Muscle of leg (tissue), 3 donors: ENCODE measurements at regions not wholly inside any gene's neighbourhood (a gene's known extent, or its start where the extent isn't known, plus 50 kb on each side); places are given as distances from the start of the nearest gene placed in this dataset.
A peak's percentile ranks its signal among the peaks of the same experiment; 100 is the strongest.

ENCODE experiments used
- DNase-seq: peaks from one replicate; pipeline ENCODE4 v3.0.0; 2013
- H3K27ac ChIP-seq: one replicate; pipeline ENCODE4 v1.5.1; 2013; ENCODE audit warnings: mild to moderate bottlenecking, low read length, control low read depth
- H3K27me3 ChIP-seq: one replicate; pipeline ENCODE4 v1.6.1; 2013; ENCODE audit warnings: low read length; ENCODE audit not compliant: control insufficient read depth, insufficient read depth
- H3K36me3 ChIP-seq: one replicate; pipeline ENCODE4 v1.6.1; 2013; ENCODE audit warnings: low read length; ENCODE audit not compliant: control insufficient read depth, insufficient read depth
- H3K4me1 ChIP-seq: one replicate; pipeline ENCODE4 v1.6.1; 2013; ENCODE audit warnings: low read length; ENCODE audit not compliant: control insufficient read depth, insufficient read depth
- H3K4me3 ChIP-seq: one replicate; pipeline ENCODE4 v1.5.1; 2013; ENCODE audit warnings: low read length, control low read depth
- H3K9me3 ChIP-seq: replicated peaks from 2 replicates; pipeline ENCODE4 v1.6.1; 2013; ENCODE audit warnings: low read depth, low read length; ENCODE audit not compliant: control insufficient read depth
- WGBS: methylation state at CpG from one replicate; pipeline ENCODE4 v1.1.5; 2013; ENCODE audit warnings: missing lambda C conversion rate; ENCODE audit not compliant: insufficient coverage; 5-methylcytosine and 5-hydroxymethylcytosine counted together

GRCh38 chr16:26742040-26742439 lies 324.7 kb upstream of the C16orf82 start:
- WGBS = 30% methylated on average over 2 of the region's 2 CpGs
- H3K4me1 ChIP-seq = no peaks in the 10 kb centered on the region
- H3K4me3 ChIP-seq = no peak overlapping the region
- H3K27ac ChIP-seq = no peak overlapping the region
- no peaks in the 10 kb centered on the region for H3K36me3 ChIP-seq
- no peaks in the 10 kb centered on the region for H3K9me3 ChIP-seq
- peak; percentile 23 for DNase-seq
- H3K27me3 ChIP-seq = no peaks in the 10 kb centered on the region

GRCh38 chr16:26744430-26744829 lies 322.3 kb upstream of the C16orf82 start:
- Histone ChIP-seq H3K27ac (no peak overlapping the region), H3K9me3 (no peaks in the 10 kb centered on the region), H3K4me1 (no peaks in the 10 kb centered on the region), H3K4me3 (no peak overlapping the region), H3K36me3 (no peaks in the 10 kb centered on the region), H3K27me3 (no peaks in the 10 kb centered on the region)
- WGBS = no CpG with 5 or more reads among the region's 5 CpGs
- DNase-seq = no peak

- DNase-seq = no peak
- 14% methylated on average over 1 of the region's 4 CpGs for WGBS
- Histone ChIP-seq H3K9me3 (no peaks in the 10 kb centered on the region), H3K4me3 (no peak overlapping the region), H3K27me3 (no peaks in the 10 kb centered on the region), H3K36me3 (no peaks in the 10 kb centered on the region), H3K4me1 (no peaks in the 10 kb centered on the region), H3K27ac (no peak overlapping the region)
Observed at GRCh38 chr16:26747760-26748159, 319.0 kb upstream of the C16orf82 start.

GRCh38 chr16:26749072-26749471 lies 317.7 kb upstream of the C16orf82 start:
- Histone ChIP-seq H3K4me1 (no peaks in the 10 kb centered on the region), H3K27me3 (no peaks in the 10 kb centered on the region), H3K9me3 (no peaks in the 10 kb centered on the region), H3K4me3 (no peak overlapping the region), H3K27ac (no peak overlapping the region), H3K36me3 (no peaks in the 10 kb centered on the region)
- no CpG with 5 or more reads among the region's 2 CpGs for WGBS
- no peak for DNase-seq

- DNase-seq = no peak
- Histone ChIP-seq H3K27me3 (no peaks in the 10 kb centered on the region), H3K9me3 (no peaks in the 10 kb centered on the region), H3K36me3 (no peaks in the 10 kb centered on the region), H3K27ac (no peak overlapping the region), H3K4me3 (no peak overlapping the region), H3K4me1 (no peaks in the 10 kb centered on the region)
- WGBS = no CpG with 5 or more reads among the region's 2 CpGs
Observed at GRCh38 chr16:26752166-26752565, 314.6 kb upstream of the C16orf82 start.

GRCh38 chr16:26756633-26757032 lies 310.1 kb upstream of the C16orf82 start:
- Histone ChIP-seq H3K27ac (no peak overlapping the region), H3K4me1 (no peaks in the 10 kb centered on the region), H3K4me3 (no peak overlapping the region), H3K9me3 (no peaks in the 10 kb centered on the region), H3K27me3 (peaks cover 2% of the 10 kb centered on the region), H3K36me3 (no peaks in the 10 kb centered on the region)
- no peak for DNase-seq
- 40% methylated on average over 1 of the region's 1 CpG for WGBS

GRCh38 chr16:26762594-26762993 lies 304.1 kb upstream of the C16orf82 start:
- Histone ChIP-seq H3K27ac (no peak overlapping the region), H3K9me3 (no peaks in the 10 kb centered on the region), H3K4me1 (no peaks in the 10 kb centered on the region), H3K4me3 (no peak overlapping the region), H3K36me3 (no peaks in the 10 kb centered on the region), H3K27me3 (peaks cover 2% of the 10 kb centered on the region)
- DNase-seq = no peak
- 71% methylated on average over 4 of the region's 8 CpGs for WGBS

- no peak for DNase-seq
- Histone ChIP-seq H3K4me3 (no peak overlapping the region), H3K27ac (no peak overlapping the region), H3K4me1 (no peaks in the 10 kb centered on the region), H3K36me3 (no peaks in the 10 kb centered on the region), H3K27me3 (peaks cover 2% of the 10 kb centered on the region), H3K9me3 (no peaks in the 10 kb centered on the region)
- WGBS = 0% methylated on average over 2 of the region's 4 CpGs
Observed at GRCh38 chr16:26765087-26765486, 301.6 kb upstream of the C16orf82 start.

- H3K36me3 ChIP-seq = no peaks in the 10 kb centered on the region
- no peak overlapping the region for H3K27ac ChIP-seq
- H3K27me3 ChIP-seq = no peaks in the 10 kb centered on the region
- H3K4me3 ChIP-seq = no peak overlapping the region
- DNase-seq = no peak
- WGBS = 70% methylated on average over 2 of the region's 9 CpGs
- no peaks in the 10 kb centered on the region for H3K9me3 ChIP-seq
- H3K4me1 ChIP-seq = no peaks in the 10 kb centered on the region
Observed at GRCh38 chr16:26768385-26769010, 298.2 kb upstream of the C16orf82 start.

GRCh38 chr16:26770547-26770946 lies 296.2 kb upstream of the C16orf82 start:
- H3K4me1 ChIP-seq = no peaks in the 10 kb centered on the region
- no peak overlapping the region for H3K27ac ChIP-seq
- no peak overlapping the region for H3K4me3 ChIP-seq
- H3K27me3 ChIP-seq = no peaks in the 10 kb centered on the region
- DNase-seq = no peak
- no peaks in the 10 kb centered on the region for H3K9me3 ChIP-seq
- H3K36me3 ChIP-seq = no peaks in the 10 kb centered on the region

- Histone ChIP-seq H3K4me3 (no peak overlapping the region), H3K27ac (no peak overlapping the region), H3K9me3 (no peaks in the 10 kb centered on the region), H3K36me3 (no peaks in the 10 kb centered on the region), H3K4me1 (no peaks in the 10 kb centered on the region), H3K27me3 (no peaks in the 10 kb centered on the region)
- DNase-seq = no peak
- no CpG with 5 or more reads among the region's 2 CpGs for WGBS
Observed at GRCh38 chr16:26772503-26772902, 294.2 kb upstream of the C16orf82 start.
